ENCODE measurements at regions not wholly inside any gene's neighbourhood (a gene's known extent, or its start where the extent isn't known, plus 50 kb on each side); places are given as distances from the start of the nearest gene placed in this dataset.
"Not testable (repeated sequence)": the region's sequence is repeated elsewhere in the genome, so short reads cannot be mapped to it uniquely, and the experiment has no call there.

DNA sequence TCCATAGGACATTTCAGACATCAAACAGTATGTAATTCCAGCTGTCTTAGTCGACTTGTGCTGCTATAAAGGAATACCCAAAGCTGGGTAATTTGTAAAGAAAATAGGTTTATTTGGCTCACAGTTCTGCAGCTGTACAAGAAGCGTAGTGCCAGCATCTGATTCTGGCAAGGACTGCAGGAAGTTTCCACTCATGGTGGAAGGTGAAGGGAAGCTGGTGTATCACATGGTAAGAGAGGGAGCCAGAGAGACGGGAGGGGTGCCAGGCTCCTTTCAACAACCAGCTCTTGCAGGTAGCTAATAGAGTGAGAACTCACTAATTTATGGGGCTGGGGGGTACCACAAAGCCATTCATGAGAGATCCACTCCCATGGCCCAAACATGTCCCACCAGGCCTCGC, 253.0 kb upstream of the FGF13 start:
- no peaks in the 10 kb centered on the region for H3K4me1 Mint-ChIP-seq
- no peak overlapping the region for H3K4me3 Mint-ChIP-seq
- H3K27ac Mint-ChIP-seq: no peak overlapping the region
- no peak for DNase-seq
- H3K36me3 Mint-ChIP-seq: no peaks in the 10 kb centered on the region
- H3K9me3 Mint-ChIP-seq: no peaks in the 10 kb centered on the region
- CTCF ChIA-PET: no interaction called here
- no peaks in the 10 kb centered on the region for H3K27me3 Mint-ChIP-seq

DNA sequence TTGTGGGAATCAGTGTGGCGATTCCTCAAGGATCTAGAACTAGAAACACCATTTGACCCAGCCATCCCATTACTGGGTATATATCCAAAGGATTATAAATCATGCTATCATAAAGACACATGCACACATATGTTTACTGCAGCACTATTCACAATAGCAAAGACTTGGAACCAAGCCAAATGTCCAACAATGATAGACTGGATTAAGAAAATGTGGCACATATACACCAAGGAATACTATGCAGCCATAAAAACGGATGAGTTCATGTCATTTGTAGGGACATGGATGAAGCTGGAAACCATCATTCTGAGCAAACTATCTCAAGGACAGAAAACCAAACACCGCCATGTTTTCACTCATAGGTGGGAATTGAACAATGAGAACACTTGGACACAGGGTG, 250.9 kb upstream of the FGF13 start:
- H3K4me3 Mint-ChIP-seq, H3K27ac Mint-ChIP-seq, H3K27me3 Mint-ChIP-seq, H3K9me3 Mint-ChIP-seq, H3K4me1 Mint-ChIP-seq, DNase-seq, H3K36me3 Mint-ChIP-seq, CTCF ChIA-PET: not testable (repeated sequence)

DNA sequence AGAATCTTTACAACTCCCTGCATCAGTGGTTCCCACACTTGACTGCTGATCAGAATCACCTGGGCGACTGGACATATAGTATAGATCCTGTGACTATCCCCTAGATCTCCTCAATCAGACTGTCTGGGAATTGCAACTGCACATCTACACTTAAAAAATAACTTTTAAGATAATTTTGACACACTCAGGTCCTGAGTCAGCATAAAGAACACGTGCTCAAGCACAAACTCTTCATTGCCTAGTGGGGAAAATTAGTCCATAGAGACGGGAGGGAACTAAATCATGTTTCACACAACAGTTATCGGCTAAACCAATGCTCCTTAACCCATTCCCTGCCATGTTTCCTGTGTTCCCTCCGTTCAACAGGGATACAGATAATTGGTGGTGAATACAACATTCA, 243.5 kb upstream of the FGF13 start:
- Mint-ChIP-seq H3K27me3 (no peaks in the 10 kb centered on the region), H3K9me3 (no peaks in the 10 kb centered on the region), H3K36me3 (no peaks in the 10 kb centered on the region), H3K4me1 (no peaks in the 10 kb centered on the region), H3K4me3 (no peak overlapping the region), H3K27ac (no peak overlapping the region)
- CTCF ChIA-PET: no interaction called here
- no peak for DNase-seq

DNA sequence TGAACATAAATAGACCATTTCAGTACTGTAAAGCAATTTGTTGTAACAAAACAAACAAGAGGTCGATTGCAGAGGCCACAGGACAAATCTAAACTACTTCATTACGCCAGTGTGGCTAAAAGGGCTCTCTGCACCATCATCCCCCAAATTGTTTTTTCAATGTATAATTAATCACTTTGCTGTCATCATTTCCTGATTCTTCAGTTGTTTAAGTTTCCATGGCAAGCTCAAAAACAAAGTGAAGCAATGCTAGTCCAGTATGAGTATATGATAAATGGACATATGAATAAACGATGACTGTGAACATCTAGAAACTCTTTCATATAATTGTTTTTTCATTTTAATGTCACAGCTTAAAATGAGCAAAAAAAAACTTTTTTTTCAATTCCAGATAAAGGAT, 235.4 kb upstream of the FGF13 start:
- Mint-ChIP-seq H3K27me3 (no peaks in the 10 kb centered on the region), H3K4me1 (no peaks in the 10 kb centered on the region), H3K36me3 (no peaks in the 10 kb centered on the region), H3K4me3 (no peak overlapping the region), H3K27ac (no peak overlapping the region), H3K9me3 (no peaks in the 10 kb centered on the region)
- CTCF ChIA-PET: no interaction called here
- DNase-seq: no peak

DNA sequence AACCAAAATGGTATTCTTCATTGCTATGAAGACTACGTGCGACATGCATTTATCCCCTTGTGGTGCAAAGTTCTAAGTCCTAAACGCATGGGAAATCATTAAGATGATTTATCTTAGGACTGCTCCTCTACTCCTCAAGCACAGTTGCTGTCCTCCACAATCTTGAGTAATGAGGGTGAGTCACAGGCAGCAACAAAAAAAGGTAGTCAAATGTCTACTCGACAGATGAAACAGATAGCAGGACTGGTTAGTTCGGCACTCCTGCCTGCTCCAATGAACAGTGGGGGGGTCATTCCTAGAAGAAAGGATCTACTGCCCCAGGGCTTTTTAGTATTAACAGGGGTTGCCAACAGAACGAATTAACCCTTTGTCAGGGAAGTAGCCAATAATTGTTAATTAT, 233.7 kb upstream of the FGF13 start:
- Mint-ChIP-seq H3K4me1 (no peaks in the 10 kb centered on the region), H3K27me3 (no peaks in the 10 kb centered on the region), H3K9me3 (no peaks in the 10 kb centered on the region), H3K27ac (no peak overlapping the region), H3K36me3 (no peaks in the 10 kb centered on the region), H3K4me3 (no peak overlapping the region)
- CTCF ChIA-PET: no interaction called here
- DNase-seq: no peak

DNA sequence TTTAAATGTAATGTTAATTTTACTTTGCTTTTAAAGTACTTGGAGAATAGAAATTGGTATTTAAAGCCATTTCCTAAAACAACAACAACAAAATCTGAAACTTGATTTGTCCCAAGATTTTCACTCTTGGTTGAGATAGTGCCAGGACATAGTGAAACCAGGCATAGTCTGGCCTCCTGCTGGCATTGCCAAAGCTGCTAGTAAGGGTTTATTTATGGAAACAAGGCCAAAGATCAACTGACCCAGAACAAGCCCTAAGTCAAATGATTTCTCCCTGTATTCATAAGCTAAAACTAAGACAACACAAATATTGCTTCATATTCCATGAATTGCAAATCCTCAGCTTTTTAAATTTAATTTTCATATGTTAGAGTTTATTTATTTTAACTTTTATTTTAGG, 227.5 kb upstream of the FGF13 start:
- Mint-ChIP-seq H3K27ac (no peak overlapping the region), H3K9me3 (no peaks in the 10 kb centered on the region)

DNA sequence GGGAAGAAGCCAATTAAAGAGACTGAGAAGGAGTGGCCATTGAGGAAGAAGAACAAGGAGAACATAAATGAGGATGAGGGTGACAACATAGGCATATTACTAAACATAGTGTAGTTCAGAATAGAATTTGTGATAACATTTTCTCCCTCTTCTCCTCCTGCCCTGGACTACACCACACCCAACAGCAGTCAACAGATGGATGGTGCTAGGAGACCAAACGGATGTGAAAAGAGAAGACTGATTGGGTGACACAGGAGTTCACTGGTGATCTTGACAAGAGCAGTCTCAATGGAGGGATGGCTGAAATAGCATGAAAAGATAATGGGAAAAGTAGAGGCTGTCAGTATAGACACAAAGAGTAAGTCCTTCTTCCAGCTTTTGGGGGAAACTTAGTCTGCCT, 226.5 kb upstream of the FGF13 start:
- H3K27ac Mint-ChIP-seq: no peak overlapping the region
- no peaks in the 10 kb centered on the region for H3K36me3 Mint-ChIP-seq
- H3K27me3 Mint-ChIP-seq: no peaks in the 10 kb centered on the region
- no peak for DNase-seq
- H3K4me1 Mint-ChIP-seq: no peaks in the 10 kb centered on the region
- CTCF ChIA-PET: no interaction called here
- H3K4me3 Mint-ChIP-seq: no peak overlapping the region
- no peaks in the 10 kb centered on the region for H3K9me3 Mint-ChIP-seq

More for the DNA sequence above, 227.5 kb upstream of the FGF13 start:
- H3K4me3 Mint-ChIP-seq: no peak overlapping the region
- CTCF ChIA-PET: no interaction called here
- H3K27me3 Mint-ChIP-seq: no peaks in the 10 kb centered on the region
- no peaks in the 10 kb centered on the region for H3K36me3 Mint-ChIP-seq
- H3K4me1 Mint-ChIP-seq: no peaks in the 10 kb centered on the region
- DNase-seq: no peak

DNA sequence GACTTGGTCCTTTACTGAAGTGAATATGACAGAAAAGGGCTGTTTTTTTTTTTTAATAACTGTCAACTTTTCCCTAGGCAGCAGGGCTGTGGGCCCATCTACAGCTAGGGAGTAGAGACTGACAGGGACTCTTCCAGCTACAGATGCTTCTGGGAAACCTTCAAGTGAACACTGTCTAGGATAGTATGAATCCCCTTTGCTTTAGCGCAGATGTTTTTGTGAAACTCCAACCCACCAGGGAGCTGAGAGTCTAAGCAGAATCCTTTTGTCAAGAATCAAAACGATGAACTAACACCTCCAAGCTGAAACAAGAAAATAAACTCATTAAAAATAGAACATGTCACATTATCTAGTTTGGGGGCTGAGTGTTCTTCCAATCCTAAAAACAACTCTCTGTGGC, 219.7 kb upstream of the FGF13 start:
- H3K27ac Mint-ChIP-seq: no peak overlapping the region
- CTCF ChIA-PET: no interaction called here
- H3K4me3 Mint-ChIP-seq: no peak overlapping the region
- H3K9me3 Mint-ChIP-seq: no peaks in the 10 kb centered on the region
- no peak for DNase-seq
- H3K4me1 Mint-ChIP-seq: no peaks in the 10 kb centered on the region
- H3K27me3 Mint-ChIP-seq: no peaks in the 10 kb centered on the region
- no peaks in the 10 kb centered on the region for H3K36me3 Mint-ChIP-seq

DNA sequence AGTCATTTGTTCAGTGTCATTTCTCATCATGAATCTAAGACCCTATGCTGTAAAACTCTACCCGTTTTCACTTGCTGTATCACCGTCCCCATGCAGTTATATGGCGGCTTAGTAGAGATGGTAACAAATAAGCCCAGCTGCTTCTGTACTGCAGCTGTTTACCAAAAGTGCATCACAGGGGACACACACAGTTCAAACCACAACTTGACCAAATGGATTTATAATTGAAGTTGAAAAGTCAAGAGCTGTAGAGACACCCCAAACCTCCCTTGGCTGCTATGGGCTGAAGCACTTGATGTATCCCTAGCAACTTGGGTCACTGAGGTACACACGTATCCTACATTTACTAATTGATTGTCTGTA, 219.0 kb upstream of the FGF13 start:
- CTCF ChIA-PET: no interaction called here
- Mint-ChIP-seq H3K4me3 (no peak overlapping the region), H3K9me3 (no peaks in the 10 kb centered on the region), H3K27me3 (no peaks in the 10 kb centered on the region), H3K27ac (no peak overlapping the region), H3K4me1 (no peaks in the 10 kb centered on the region), H3K36me3 (no peaks in the 10 kb centered on the region)
- DNase-seq: no peak

DNA sequence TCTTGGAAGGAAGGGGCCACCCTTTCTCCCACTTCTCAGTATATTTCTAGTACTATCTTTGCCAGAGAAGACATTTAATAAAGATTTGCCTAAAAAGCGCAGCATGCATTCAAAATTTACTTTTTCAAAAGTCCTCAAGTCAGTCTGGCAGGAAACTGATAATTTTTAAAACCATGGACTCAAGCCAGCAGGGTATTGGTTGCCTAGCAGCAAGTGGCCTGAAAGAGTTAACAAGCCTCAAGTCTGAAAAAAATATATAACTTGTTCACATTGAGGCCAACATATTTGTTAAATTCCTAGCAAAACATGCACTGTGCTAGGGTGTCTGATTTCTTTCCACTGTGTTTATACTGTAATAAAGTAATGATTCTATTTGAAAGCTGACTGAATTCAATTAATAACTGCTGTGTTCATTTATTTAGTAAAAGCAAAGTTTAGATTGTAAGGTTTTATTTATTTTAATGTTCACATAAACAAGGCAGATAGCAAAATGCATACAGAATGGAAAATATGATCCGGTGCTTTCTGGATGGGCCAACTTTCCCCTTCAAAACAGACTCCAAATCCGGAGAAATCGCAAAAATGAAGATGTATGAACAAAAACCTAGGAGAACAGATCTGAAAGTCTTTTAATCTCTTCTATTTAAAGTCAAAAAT, 218.5 kb upstream of the FGF13 start:
- H3K27ac Mint-ChIP-seq: no peak overlapping the region
- H3K4me1 Mint-ChIP-seq: no peaks in the 10 kb centered on the region
- CTCF ChIA-PET: no interaction called here
- no peak for DNase-seq
- no peak overlapping the region for H3K4me3 Mint-ChIP-seq
- H3K36me3 Mint-ChIP-seq: no peaks in the 10 kb centered on the region
- H3K9me3 Mint-ChIP-seq: no peaks in the 10 kb centered on the region
- H3K27me3 Mint-ChIP-seq: no peaks in the 10 kb centered on the region

DNA sequence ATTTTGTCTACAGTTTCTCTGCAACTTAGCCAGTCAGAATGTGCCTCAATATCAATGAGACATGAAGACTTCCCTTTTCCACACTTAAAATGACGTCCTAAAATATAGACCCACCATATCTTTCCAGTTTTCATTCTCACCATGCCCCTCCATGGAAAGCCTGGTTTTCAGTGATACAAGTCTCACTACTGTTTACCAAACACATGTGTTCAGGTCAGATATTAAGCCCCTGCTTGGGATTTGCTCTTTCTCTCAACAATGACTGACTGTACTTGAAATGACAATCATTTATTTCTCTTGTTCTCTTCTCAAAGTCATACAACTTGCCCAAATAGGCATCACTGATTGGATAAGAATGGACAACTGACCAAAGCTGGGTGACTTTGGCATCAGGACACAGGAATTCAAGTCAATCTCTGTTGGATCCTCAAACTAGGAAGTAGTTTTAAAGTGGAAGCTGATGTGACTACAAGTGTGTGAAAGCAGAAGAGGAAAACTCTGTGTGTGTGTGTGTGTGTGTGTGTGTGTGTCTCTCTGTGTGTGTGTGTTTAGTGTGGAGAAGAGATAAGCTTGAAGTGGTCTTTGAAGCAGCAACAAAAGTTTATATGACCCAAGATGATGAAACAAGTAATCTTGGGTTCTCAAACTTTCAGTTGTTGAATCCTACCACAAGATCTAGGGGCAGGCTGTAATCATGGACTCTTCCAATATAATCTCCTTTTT, 217.4 kb upstream of the FGF13 start:
- Mint-ChIP-seq H3K4me3 (no peak overlapping the region), H3K4me1 (no peaks in the 10 kb centered on the region), H3K27me3 (no peaks in the 10 kb centered on the region), H3K9me3 (no peaks in the 10 kb centered on the region), H3K36me3 (no peaks in the 10 kb centered on the region), H3K27ac (no peak overlapping the region)
- no peak for DNase-seq
- CTCF ChIA-PET: no interaction called here

DNA sequence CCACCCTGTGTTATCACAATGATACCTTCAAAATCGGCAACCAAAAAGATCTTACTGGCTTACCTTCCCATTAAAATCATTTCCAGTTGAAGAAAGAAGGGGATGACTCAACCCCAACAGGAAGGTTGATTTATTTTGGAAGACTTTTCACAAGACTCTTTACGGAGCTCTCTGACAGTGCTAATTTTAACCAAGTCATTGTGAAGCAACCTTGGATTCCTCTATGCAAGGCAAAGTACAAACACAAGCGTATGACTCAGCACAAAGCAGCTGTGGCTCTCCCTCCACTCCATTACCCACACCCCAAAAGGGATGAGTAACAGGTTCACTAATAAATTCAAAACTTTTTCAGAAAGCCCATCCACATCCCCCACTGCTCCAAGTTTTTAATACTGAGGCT, 213.8 kb upstream of the FGF13 start:
- H3K27ac Mint-ChIP-seq: no peak overlapping the region
- no peak overlapping the region for H3K4me3 Mint-ChIP-seq
- no peaks in the 10 kb centered on the region for H3K27me3 Mint-ChIP-seq
- CTCF ChIA-PET: no interaction called here
- H3K9me3 Mint-ChIP-seq: no peaks in the 10 kb centered on the region
- no peaks in the 10 kb centered on the region for H3K4me1 Mint-ChIP-seq
- no peaks in the 10 kb centered on the region for H3K36me3 Mint-ChIP-seq
- no peak for DNase-seq

DNA sequence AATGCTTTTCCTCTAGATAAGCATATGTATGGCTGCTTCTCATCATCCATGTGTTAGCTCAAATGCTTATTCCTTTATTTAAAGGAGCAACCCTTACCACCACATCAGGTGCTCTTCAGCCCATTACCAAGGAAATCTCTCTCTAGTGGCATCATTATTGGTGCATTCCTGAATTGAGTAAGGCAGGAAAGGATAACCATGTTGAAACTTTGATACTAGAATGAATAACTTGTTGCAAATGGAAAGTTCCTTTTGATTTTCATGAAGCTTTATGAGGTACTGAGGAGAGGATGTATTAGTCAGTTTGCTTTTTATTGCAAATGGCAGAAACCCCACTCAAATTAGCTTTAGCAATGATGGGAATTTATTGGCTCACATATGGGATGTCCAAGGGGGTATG, 212.3 kb upstream of the FGF13 start:
- no peak overlapping the region for H3K4me3 Mint-ChIP-seq
- CTCF ChIA-PET: no interaction called here
- no peak for DNase-seq
- no peaks in the 10 kb centered on the region for H3K9me3 Mint-ChIP-seq
- no peaks in the 10 kb centered on the region for H3K27me3 Mint-ChIP-seq
- no peak overlapping the region for H3K27ac Mint-ChIP-seq
- no peaks in the 10 kb centered on the region for H3K36me3 Mint-ChIP-seq
- H3K4me1 Mint-ChIP-seq: no peaks in the 10 kb centered on the region

DNA sequence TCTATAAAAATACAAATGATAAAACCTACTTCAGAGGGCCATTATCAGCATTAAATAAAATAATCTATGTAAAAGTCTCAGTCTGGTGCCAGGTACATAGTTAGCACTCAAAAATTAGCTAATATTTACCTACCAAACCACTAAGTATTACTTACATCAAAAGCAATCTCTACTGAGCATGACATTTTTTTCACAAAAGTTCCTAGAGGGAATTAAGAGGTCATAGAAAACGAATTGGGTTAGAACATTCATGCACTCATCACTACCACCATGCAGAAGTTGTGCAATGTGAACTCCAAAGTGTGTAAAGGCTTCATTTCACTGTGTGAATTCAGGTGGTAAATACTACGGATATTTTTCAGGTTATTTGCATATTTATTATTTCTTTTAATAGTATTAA, 209.5 kb upstream of the FGF13 start:
- Mint-ChIP-seq H3K36me3 (no peaks in the 10 kb centered on the region), H3K27ac (no peak overlapping the region), H3K4me1 (no peaks in the 10 kb centered on the region), H3K27me3 (no peaks in the 10 kb centered on the region), H3K4me3 (no peak overlapping the region), H3K9me3 (no peaks in the 10 kb centered on the region)
- CTCF ChIA-PET: no interaction called here
- no peak for DNase-seq

DNA sequence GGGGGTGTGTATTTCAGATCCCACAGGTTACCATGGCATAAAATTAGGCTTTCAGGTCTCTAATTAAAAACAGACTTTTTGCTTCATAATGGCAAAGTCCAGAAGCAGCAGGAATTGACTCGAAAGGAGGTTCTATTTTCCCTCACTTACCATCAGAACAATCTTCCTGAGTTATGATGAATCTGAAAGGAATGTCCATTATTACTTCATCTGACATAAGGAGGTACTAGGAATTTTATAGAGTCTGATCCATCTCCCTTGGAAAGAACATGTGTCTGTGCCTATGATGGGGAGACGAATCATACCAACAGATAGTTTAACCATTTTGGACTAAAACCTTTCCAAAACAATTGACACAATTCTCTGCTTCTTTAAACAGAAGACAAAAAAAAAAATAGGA, 206.3 kb upstream of the FGF13 start:
- no peaks in the 10 kb centered on the region for H3K36me3 Mint-ChIP-seq
- H3K4me3 Mint-ChIP-seq: no peak overlapping the region
- H3K9me3 Mint-ChIP-seq: no peaks in the 10 kb centered on the region
- no peak overlapping the region for H3K27ac Mint-ChIP-seq
- no peaks in the 10 kb centered on the region for H3K4me1 Mint-ChIP-seq
- no peaks in the 10 kb centered on the region for H3K27me3 Mint-ChIP-seq
- CTCF ChIA-PET: no interaction called here
- no peak for DNase-seq

DNA sequence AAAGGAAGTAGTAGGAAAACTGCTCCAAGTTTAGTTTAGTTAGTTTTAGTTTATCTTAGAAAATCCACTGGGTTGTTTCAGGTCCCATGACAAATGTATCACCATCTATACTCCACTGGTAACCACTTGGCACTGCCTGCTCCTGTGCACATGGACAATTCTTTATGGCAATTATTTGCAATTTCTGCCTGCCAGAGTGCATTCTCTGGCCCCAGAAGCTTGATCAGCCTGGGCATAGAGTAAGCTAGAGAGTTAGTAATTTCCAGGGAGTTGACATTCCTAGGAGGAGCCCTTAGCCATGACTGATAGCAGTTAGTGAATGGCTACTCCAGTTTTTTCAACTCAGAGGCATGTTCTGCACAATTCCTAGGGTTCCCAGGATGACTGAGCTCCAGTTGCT, 203.2 kb upstream of the FGF13 start:
- H3K4me3 Mint-ChIP-seq: no peak overlapping the region
- no peak for DNase-seq
- CTCF ChIA-PET: interaction anchor here (0.7 kb wide), 1 partner anchor 24 kb away, joined by 3 read pairs; no protein-coding TSS in a partner anchor

More for the DNA sequence above, 203.2 kb upstream of the FGF13 start:
- Mint-ChIP-seq H3K36me3 (no peaks in the 10 kb centered on the region), H3K27ac (no peak overlapping the region), H3K4me1 (no peaks in the 10 kb centered on the region), H3K9me3 (no peaks in the 10 kb centered on the region), H3K27me3 (no peaks in the 10 kb centered on the region)
